Keratinocyte (primary cell): ENCODE measurements at regions not wholly inside any gene's neighbourhood (a gene's known extent, or its start where the extent isn't known, plus 50 kb on each side); places are given as distances from the start of the nearest gene placed in this dataset.

Experiments
- EZH2 ChIP-seq: IDR thresholded peaks from one replicate; pipeline ENCODE4 v1.6.1; 2012; ENCODE audit warnings: inconsistent platforms, mild to moderate bottlenecking, low read length, moderate library complexity
- TF ChIP-seq, protein P1 (sequence below), 3 experiments: IDR thresholded peaks in 1 of 3; conservative IDR thresholded peaks in 1 of 3; optimal IDR thresholded peaks in 1 of 3; 2 replicates in 2 of 3; 3 replicates in 1 of 3; pipeline versions ENCODE3 to v1.5.1; 2011; ENCODE audit warnings: low read length in 3 of 3, mild to moderate bottlenecking in 3 of 3, moderate library complexity in 2 of 3, control low read depth in 1 of 3, inconsistent platforms in 1 of 3; ENCODE audit not compliant: insufficient read depth in 2 of 3; ENCODE audit errors: extremely low read depth in 1 of 3

GRCh38 chr12:127308148-127308547, 958.8 kb upstream of the TMEM132C start:
- TF ChIP-seq, protein P1, sequence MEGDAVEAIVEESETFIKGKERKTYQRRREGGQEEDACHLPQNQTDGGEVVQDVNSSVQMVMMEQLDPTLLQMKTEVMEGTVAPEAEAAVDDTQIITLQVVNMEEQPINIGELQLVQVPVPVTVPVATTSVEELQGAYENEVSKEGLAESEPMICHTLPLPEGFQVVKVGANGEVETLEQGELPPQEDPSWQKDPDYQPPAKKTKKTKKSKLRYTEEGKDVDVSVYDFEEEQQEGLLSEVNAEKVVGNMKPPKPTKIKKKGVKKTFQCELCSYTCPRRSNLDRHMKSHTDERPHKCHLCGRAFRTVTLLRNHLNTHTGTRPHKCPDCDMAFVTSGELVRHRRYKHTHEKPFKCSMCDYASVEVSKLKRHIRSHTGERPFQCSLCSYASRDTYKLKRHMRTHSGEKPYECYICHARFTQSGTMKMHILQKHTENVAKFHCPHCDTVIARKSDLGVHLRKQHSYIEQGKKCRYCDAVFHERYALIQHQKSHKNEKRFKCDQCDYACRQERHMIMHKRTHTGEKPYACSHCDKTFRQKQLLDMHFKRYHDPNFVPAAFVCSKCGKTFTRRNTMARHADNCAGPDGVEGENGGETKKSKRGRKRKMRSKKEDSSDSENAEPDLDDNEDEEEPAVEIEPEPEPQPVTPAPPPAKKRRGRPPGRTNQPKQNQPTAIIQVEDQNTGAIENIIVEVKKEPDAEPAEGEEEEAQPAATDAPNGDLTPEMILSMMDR (optimal IDR thresholded peaks at IDR 0.05 in 1 of 3, IDR thresholded peaks at IDR 0.05 in 1 of 3, conservative IDR thresholded peaks at IDR 0.05 in 1 of 3; ENCODE audit: extremely low read depth in 1 of 3, insufficient read depth in 2 of 3, low read length in 3 of 3) = no peak
- no peak for TF ChIP-seq EZH2
